ENCODE measurements at regions not wholly inside any gene's neighbourhood (a gene's known extent, or its start where the extent isn't known, plus 50 kb on each side); places are given as distances from the start of the nearest gene placed in this dataset.
"Not testable (repeated sequence)": the region's sequence is repeated elsewhere in the genome, so short reads cannot be mapped to it uniquely, and the experiment has no call there.

GRCh38 chr1:101420406-101420805 lies 183.6 kb downstream of the S1PR1 start:
- ATAC-seq = no peak
- TF ChIP-seq TSHZ2 (CRISPR knock-in tag; IDR thresholded peaks at IDR 0.05) (no peak), ZNF8 (CRISPR knock-in tag; IDR thresholded peaks at IDR 0.05) (no peak), OSR1 (CRISPR knock-in tag; IDR thresholded peaks at IDR 0.05) (no peak), ZFP30 (CRISPR knock-in tag; IDR thresholded peaks at IDR 0.05) (no peak), PPARA (CRISPR knock-in tag; IDR thresholded peaks at IDR 0.05; ENCODE audit: borderline replicate concordance) (no peak), TCF4 (CRISPR knock-in tag; IDR thresholded peaks at IDR 0.05; ENCODE audit: borderline replicate concordance) (no peak), ISL1 (CRISPR knock-in tag; IDR thresholded peaks at IDR 0.05) (no peak), RARB (CRISPR knock-in tag; IDR thresholded peaks at IDR 0.05) (no peak), ZNF565 (CRISPR knock-in tag; conservative IDR thresholded peaks at IDR 0.05; ENCODE audit: low read depth) (no peak), BACH2 (CRISPR knock-in tag; IDR thresholded peaks at IDR 0.05; ENCODE audit: borderline replicate concordance) (no peak), TOX (CRISPR knock-in tag; IDR thresholded peaks at IDR 0.05; ENCODE audit: borderline replicate concordance) (no peak)
- TF ChIP-seq, protein P1, sequence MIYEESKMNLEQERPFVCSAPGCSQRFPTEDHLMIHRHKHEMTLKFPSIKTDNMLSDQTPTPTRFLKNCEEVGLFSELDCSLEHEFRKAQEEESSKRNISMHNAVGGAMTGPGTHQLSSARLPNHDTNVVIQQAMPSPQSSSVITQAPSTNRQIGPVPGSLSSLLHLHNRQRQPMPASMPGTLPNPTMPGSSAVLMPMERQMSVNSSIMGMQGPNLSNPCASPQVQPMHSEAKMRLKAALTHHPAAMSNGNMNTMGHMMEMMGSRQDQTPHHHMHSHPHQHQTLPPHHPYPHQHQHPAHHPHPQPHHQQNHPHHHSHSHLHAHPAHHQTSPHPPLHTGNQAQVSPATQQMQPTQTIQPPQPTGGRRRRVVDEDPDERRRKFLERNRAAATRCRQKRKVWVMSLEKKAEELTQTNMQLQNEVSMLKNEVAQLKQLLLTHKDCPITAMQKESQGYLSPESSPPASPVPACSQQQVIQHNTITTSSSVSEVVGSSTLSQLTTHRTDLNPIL (CRISPR knock-in tag; IDR thresholded peaks at IDR 0.05; ENCODE audit: low read depth) = no peak

- ATAC-seq = not testable (repeated sequence)
These were observed 191.3 kb downstream of the S1PR1 start for GRCh38 chr1:101428083-101428482.

DNA sequence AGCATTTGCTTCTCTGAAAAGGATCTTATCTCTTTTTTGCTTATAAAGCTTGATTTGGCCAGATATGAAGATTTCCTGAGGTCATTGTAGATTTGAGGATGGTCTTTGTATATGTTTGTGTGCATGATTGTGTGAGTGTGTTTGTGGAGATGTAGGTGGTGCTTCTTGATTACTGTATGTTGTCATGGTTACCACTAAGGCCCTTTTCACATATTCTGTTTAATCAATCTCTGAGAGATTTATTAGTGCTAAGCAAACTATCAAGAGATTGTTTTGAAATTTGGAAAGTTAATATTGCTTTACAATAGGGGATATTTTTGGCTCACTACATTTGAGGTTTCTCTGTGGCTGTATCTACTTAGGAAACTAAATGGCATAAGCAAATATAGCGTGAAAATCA lies 191.7 kb downstream of the S1PR1 start:
- ATAC-seq = no peak
- TF ChIP-seq ZC3H10 (CRISPR knock-in tag; IDR thresholded peaks at IDR 0.05) = no peak
- no peak for TF ChIP-seq CSDC2 (CRISPR knock-in tag; IDR thresholded peaks at IDR 0.05)
- no peak for TF ChIP-seq ZNF70 (CRISPR knock-in tag; IDR thresholded peaks at IDR 0.05)
- TF ChIP-seq CSRNP3 (CRISPR knock-in tag; IDR thresholded peaks at IDR 0.05) = no peak
- TF ChIP-seq, protein P2, sequence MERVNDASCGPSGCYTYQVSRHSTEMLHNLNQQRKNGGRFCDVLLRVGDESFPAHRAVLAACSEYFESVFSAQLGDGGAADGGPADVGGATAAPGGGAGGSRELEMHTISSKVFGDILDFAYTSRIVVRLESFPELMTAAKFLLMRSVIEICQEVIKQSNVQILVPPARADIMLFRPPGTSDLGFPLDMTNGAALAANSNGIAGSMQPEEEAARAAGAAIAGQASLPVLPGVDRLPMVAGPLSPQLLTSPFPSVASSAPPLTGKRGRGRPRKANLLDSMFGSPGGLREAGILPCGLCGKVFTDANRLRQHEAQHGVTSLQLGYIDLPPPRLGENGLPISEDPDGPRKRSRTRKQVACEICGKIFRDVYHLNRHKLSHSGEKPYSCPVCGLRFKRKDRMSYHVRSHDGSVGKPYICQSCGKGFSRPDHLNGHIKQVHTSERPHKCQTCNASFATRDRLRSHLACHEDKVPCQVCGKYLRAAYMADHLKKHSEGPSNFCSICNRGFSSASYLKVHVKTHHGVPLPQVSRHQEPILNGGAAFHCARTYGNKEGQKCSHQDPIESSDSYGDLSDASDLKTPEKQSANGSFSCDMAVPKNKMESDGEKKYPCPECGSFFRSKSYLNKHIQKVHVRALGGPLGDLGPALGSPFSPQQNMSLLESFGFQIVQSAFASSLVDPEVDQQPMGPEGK (CRISPR knock-in tag; IDR thresholded peaks at IDR 0.05; ENCODE audit: borderline replicate concordance) = no peak
- TF ChIP-seq SNAI2 (CRISPR knock-in tag; IDR thresholded peaks at IDR 0.05) = no peak
- no peak for TF ChIP-seq POU6F1 (CRISPR knock-in tag; IDR thresholded peaks at IDR 0.05; ENCODE audit: borderline replicate concordance, low read depth)
- TF ChIP-seq TCF4 (CRISPR knock-in tag; IDR thresholded peaks at IDR 0.05; ENCODE audit: borderline replicate concordance) = no peak
- no peak for TF ChIP-seq BACH2 (CRISPR knock-in tag; IDR thresholded peaks at IDR 0.05; ENCODE audit: borderline replicate concordance)
- no peak for TF ChIP-seq ZNF565 (CRISPR knock-in tag; conservative IDR thresholded peaks at IDR 0.05; ENCODE audit: low read depth)
- no peak for TF ChIP-seq OSR1 (CRISPR knock-in tag; IDR thresholded peaks at IDR 0.05)
- no peak for TF ChIP-seq ISL1 (CRISPR knock-in tag; IDR thresholded peaks at IDR 0.05)
- TF ChIP-seq ARNTL (CRISPR knock-in tag; IDR thresholded peaks at IDR 0.05; ENCODE audit: borderline replicate concordance, low read depth) = no peak
- TF ChIP-seq GLIS3 (CRISPR knock-in tag; IDR thresholded peaks at IDR 0.05) = no peak
- no peak for TF ChIP-seq ZNF8 (CRISPR knock-in tag; IDR thresholded peaks at IDR 0.05)
